Progenitor cell of endocrine pancreas (in vitro differentiated cells): ENCODE measurements at regions not wholly inside any gene's neighbourhood (a gene's known extent, or its start where the extent isn't known, plus 50 kb on each side); places are given as distances from the start of the nearest gene placed in this dataset.

Source experiments
- DNase-seq: peaks from one replicate; pipeline ENCODE4 v3.0.0; 2021; ENCODE audit warnings: low spot score; ENCODE audit not compliant: unreplicated experiment
- H3K27ac Mint-ChIP-seq: 2 replicates; pipeline ENCODE4 v1.8.0; 2021; ENCODE audit warnings: mild to moderate bottlenecking, moderate library complexity, mixed read lengths
- H3K27me3 Mint-ChIP-seq: 2 replicates; pipeline ENCODE4 v1.8.0; 2021; ENCODE audit warnings: mixed read lengths
- H3K36me3 Mint-ChIP-seq: 2 replicates; pipeline ENCODE4 v1.8.0; 2022; ENCODE audit warnings: mixed read lengths; ENCODE audit not compliant: insufficient read depth
- H3K4me1 Mint-ChIP-seq: 2 replicates; pipeline ENCODE4 v1.8.0; 2021; ENCODE audit warnings: low read depth, mixed read lengths
- H3K4me3 Mint-ChIP-seq: 2 replicates; pipeline ENCODE4 v1.8.0; 2021; ENCODE audit warnings: low read depth, mild to moderate bottlenecking, moderate library complexity, mixed read lengths
- H3K9me3 Mint-ChIP-seq: 2 replicates; pipeline ENCODE4 v1.8.0; 2021; ENCODE audit warnings: low read depth, mixed read lengths
- TF ChIP-seq, protein P1 (sequence below): fragments of 200-600 bp; sonication (generic); IDR thresholded peaks from one replicate; pipeline ENCODE4 v1.5.0; 2021; ENCODE audit warnings: antibody characterized with exemption, mild to moderate bottlenecking; ENCODE audit not compliant: unreplicated experiment

DNA sequence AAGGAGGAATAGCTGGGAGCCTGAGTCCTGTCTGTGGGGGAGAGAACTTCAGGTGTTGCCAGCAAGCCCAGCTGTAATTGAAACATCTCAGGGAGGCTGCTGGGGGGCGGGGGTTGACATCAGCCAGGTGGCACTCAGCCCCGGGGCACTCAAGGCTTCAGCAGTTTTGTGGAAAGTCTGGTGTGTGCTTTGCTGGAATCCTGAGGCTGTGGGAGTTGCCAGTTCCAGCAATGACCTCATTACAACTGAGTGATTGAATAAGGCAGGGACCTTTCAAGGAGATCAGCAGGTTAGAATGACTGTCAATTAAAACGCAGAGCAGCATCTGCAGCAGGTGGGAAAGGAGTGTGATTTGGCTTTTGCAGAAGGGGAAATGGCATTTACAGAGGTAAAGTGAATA is 75.7 kb downstream of the FAM43A start:
- Mint-ChIP-seq H3K36me3 (no peaks in the 10 kb centered on the region), H3K4me1 (no peaks in the 10 kb centered on the region), H3K9me3 (no peaks in the 10 kb centered on the region), H3K27ac (no peak overlapping the region), H3K4me3 (no peak overlapping the region), H3K27me3 (peaks cover 27% of the 10 kb centered on the region)
- TF ChIP-seq, protein P1, sequence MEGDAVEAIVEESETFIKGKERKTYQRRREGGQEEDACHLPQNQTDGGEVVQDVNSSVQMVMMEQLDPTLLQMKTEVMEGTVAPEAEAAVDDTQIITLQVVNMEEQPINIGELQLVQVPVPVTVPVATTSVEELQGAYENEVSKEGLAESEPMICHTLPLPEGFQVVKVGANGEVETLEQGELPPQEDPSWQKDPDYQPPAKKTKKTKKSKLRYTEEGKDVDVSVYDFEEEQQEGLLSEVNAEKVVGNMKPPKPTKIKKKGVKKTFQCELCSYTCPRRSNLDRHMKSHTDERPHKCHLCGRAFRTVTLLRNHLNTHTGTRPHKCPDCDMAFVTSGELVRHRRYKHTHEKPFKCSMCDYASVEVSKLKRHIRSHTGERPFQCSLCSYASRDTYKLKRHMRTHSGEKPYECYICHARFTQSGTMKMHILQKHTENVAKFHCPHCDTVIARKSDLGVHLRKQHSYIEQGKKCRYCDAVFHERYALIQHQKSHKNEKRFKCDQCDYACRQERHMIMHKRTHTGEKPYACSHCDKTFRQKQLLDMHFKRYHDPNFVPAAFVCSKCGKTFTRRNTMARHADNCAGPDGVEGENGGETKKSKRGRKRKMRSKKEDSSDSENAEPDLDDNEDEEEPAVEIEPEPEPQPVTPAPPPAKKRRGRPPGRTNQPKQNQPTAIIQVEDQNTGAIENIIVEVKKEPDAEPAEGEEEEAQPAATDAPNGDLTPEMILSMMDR = no peak
- no peak for DNase-seq

DNA sequence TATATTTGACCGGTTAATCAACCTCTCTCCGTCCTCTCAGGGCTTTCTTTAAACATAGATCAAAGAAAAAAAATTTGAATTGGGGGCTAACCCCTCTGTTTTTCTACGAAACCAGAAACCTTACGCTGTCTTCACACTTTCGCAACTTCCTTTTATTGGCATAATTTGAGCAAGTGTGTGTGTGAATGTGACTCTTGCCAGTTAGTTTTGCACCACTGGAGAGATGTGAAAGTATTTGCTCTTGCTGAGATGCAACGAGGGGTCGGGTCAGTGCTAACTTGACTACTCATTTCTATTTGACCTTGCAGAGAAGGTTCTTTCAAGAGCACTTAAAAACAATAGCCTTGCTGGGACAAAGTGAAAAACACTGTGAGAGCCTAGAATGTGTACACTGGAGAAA is 81.2 kb downstream of the FAM43A start:
- peaks cover 32% of the 10 kb centered on the region for H3K27me3 Mint-ChIP-seq
- H3K9me3 Mint-ChIP-seq = no peaks in the 10 kb centered on the region
- no peak overlapping the region for H3K4me3 Mint-ChIP-seq
- peaks cover 9% of the 10 kb centered on the region for H3K4me1 Mint-ChIP-seq
- H3K27ac Mint-ChIP-seq = no peak overlapping the region
- H3K36me3 Mint-ChIP-seq = no peaks in the 10 kb centered on the region
- DNase-seq = no peak
- TF ChIP-seq, protein P1 = no peak

DNA sequence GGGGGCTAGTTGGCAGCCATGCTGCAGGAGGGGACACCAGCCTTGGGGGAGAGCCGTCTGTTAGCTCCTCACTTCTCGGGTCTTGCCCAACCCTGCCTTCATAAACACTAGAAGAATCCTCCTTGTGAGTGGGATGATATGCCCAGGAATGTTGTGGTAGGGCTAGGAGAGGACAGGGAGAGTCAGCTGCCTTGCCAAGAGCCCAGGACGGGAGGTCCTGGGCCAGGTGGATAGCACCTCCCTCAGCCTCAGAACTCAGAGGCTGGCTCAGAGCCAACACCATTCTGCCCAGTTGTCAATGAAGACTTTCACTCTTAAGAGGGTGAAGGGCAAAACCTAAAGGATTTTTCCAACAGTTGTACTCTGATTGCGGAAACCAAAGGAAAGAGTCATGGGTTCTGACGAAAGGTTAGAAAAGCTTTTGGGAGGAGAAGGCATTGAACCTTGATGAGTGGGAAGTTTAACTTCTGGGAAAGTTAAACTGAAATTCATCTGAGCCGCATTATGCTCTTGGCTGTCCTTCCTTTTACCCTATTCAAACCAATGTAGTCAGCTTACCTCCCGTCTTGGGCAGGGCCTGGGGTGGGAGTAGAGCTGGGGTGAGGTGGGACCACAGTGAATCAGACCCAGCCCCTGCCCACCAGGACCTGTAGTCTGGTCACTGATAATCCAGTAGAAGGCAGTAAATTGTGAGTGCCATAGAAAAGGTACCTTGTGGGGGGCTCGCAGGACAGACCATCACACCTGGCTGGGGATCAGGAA is 81.9 kb downstream of the FAM43A start:
- TF ChIP-seq, protein P1 = no peak
- Mint-ChIP-seq H3K27me3 (peaks cover 36% of the 10 kb centered on the region), H3K36me3 (no peaks in the 10 kb centered on the region), H3K4me3 (no peak overlapping the region), H3K4me1 (peaks cover 9% of the 10 kb centered on the region), H3K27ac (no peak overlapping the region), H3K9me3 (no peaks in the 10 kb centered on the region)
- DNase-seq = no peak

DNA sequence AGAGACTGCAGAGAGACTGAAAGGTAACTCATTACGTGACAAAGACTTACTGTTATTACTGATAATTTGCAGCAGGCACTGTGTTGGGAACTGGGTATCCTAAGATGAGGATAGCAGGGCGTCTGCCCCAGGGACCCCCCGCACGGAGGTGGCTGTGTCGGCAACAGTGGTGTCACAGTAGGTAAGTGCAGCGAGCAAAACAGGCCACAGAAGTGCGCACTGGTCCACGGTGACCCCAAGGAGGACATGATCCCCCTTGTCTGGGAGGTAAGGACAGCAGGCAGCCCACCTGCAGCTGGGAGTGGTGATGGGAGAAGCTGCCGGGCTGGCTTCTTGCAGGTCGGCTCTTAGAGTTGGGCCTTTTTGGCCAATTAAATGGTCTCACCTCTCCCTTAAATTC is 82.9 kb downstream of the FAM43A start:
- Mint-ChIP-seq H3K9me3 (no peaks in the 10 kb centered on the region), H3K27ac (no peak overlapping the region), H3K4me1 (peaks cover 9% of the 10 kb centered on the region), H3K4me3 (peak overlapping the region; percentile 77), H3K27me3 (peaks cover 46% of the 10 kb centered on the region), H3K36me3 (no peaks in the 10 kb centered on the region)
- TF ChIP-seq, protein P1 = no peak
- DNase-seq = no peak

DNA sequence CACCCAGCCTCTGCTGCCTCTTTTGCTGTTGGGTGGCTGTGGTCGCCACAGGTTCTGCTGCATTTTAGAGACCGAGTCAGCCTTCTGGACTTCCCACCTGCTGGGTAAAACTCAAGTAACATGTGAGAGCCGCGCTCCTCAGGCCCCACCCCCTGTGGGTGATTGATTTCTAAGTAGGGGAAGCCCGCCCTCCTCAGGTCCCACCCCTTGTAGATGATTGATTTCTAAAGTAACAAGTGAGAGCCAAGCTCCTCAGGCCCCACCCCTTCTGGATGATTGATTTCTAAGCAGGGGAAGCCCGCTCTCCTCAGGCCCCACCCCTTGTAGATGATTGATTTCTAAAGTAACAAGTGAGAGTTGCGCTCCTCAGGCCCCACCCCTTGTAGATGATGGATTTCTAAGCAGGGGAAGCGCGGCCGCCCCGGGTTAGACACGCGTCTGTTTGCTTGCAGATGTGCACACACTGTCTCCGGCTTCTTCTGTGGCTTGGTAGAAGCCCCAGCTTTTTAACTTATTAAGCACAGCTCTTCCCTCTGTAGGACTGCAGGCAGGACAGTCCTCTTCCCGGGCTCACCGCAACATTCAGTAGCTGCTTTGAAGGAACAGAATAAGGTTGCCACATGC is 83.4 kb downstream of the FAM43A start:
- Mint-ChIP-seq H3K4me1 (peaks cover 9% of the 10 kb centered on the region), H3K27me3 (peaks cover 47% of the 10 kb centered on the region), H3K9me3 (no peaks in the 10 kb centered on the region), H3K27ac (no peak overlapping the region), H3K36me3 (no peaks in the 10 kb centered on the region), H3K4me3 (peak overlapping the region; percentile 77)
- DNase-seq = peak; percentile 69
- TF ChIP-seq, protein P1 = no peak
